ENCODE measurements at regions not wholly inside any gene's neighbourhood (a gene's known extent, or its start where the extent isn't known, plus 50 kb on each side); places are given as distances from the start of the nearest gene placed in this dataset.
"Not testable (repeated sequence)": the region's sequence is repeated elsewhere in the genome, so short reads cannot be mapped to it uniquely, and the experiment has no call there.

GRCh38 chr5:2163060-2163856, 280.5 kb upstream of the IRX4 start:
- DNase-seq: no peak

- no peak for DNase-seq
Measured at GRCh38 chr5:2160811-2161210, 278.1 kb upstream of the IRX4 start.

DNA sequence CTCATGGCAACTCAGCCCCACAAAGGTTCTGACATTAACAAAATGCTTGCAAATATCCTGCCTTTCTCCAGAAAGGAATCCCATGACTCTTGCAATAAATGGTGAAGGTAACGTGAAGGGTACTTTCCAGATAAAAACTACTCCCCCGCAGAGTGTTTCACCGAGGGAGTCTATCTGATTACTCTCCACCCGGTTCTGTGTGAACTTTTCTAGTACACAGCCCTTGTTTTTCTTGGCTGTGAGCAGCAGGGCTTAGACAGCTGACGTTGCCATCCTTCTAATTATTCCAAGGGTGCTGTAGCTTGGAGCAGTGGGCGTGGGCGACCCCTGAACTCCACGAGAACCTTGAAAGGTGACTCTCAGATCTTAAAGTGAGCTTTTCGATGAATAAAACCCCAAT, 276.0 kb upstream of the IRX4 start:
- DNase-seq: no peak

GRCh38 chr5:2158109-2158508, 275.4 kb upstream of the IRX4 start:
- no peak for DNase-seq

- no peak for DNase-seq
Measured at GRCh38 chr5:2157372-2157771, 274.6 kb upstream of the IRX4 start.

- DNase-seq: no peak
Measured at GRCh38 chr5:2156358-2157059, 273.8 kb upstream of the IRX4 start.

- DNase-seq: no peak
Measured at GRCh38 chr5:2155556-2155955, 272.8 kb upstream of the IRX4 start.

GRCh38 chr5:2153802-2154201, 271.1 kb upstream of the IRX4 start:
- DNase-seq: no peak

- DNase-seq: no peak
Measured at GRCh38 chr5:2153350-2153749, 270.6 kb upstream of the IRX4 start.

- not testable (repeated sequence) for DNase-seq
Measured at GRCh38 chr5:2151301-2151888, 268.7 kb upstream of the IRX4 start.

DNA sequence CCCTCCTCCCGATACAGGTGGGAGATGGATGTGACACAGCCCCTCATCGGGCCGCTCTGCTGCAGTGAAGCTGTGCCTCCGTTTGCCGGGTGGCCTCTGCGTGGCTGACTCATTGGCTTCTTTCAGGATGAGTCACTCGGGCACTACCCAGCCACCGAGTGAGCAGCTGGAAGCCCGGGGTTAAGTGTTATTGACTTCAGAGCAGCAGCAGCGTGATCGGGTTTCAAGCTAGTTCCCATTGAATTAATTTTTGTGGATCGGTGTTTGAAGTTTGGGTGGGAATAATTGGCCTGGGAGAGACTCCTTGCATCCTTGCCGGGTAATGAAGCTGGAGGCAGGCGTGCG, 266.4 kb upstream of the IRX4 start:
- DNase-seq: peak; percentile 49

DNA sequence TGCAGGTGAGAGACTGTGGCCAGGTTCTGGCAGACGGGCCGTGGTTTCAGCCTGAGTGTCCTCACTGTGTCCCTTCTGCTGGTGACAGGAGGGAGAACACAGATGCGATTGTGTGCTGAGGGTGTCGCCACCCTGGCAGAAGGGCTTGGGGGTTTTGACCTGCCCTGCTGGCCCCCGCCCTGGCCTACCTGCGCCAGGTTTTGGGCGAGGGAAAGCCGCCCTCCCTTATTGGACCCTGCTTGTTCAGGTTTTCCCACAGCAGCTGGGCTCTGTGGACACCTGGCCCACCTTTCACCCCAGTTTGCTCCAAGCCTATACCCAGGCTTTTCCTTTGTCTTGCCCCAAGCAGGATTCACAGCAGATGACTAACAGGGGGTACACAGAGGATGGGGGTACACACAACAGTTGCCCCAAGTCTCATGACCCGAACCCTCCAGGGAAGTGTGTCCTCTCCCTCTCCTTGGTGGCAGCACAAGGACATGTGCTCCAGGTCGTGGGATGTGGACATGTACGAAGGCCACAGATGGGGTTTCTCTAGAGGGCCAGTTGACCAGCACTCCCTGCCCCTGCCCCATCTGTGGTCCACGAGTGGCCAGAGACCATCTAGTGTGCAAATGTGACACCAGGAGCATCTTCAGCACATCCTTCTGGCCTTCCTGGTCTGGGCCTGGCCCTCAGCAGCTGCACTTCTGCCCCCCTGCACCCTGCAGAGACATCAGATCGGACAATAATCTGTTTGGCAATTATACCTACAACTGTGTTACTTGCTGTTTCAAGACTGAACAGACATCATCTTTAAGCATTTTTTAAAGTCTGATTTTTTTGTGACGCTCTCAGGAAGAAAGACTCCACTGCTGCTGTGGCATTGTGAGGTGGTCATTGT, 265.8 kb upstream of the IRX4 start:
- no peak for DNase-seq

- DNase-seq: no peak
Measured at GRCh38 chr5:2147504-2148311, 265.0 kb upstream of the IRX4 start.

GRCh38 chr5:2143646-2144353, 261.1 kb upstream of the IRX4 start:
- no peak for DNase-seq

DNA sequence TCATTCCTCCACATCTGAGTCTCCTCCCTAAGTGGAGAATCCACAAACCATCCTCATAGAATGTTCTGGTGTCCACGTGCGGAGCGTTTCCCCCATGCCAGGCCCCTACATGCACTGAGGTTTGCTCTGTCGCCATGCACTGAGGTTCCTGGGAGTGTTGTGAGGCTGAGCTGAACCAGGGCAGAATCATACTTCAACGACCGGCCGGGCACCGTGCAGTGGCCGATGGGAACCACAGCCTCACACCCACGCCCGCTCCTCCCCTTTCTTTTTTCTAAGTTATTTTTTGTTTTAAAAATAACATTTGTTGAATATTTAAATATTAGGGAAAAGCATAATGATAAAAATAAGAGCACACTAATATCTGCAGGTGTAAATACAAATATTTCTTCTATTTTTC, 260.4 kb upstream of the IRX4 start:
- no peak for DNase-seq

- no peak for DNase-seq
Measured at GRCh38 chr5:2142456-2142954, 259.8 kb upstream of the IRX4 start.

DNA sequence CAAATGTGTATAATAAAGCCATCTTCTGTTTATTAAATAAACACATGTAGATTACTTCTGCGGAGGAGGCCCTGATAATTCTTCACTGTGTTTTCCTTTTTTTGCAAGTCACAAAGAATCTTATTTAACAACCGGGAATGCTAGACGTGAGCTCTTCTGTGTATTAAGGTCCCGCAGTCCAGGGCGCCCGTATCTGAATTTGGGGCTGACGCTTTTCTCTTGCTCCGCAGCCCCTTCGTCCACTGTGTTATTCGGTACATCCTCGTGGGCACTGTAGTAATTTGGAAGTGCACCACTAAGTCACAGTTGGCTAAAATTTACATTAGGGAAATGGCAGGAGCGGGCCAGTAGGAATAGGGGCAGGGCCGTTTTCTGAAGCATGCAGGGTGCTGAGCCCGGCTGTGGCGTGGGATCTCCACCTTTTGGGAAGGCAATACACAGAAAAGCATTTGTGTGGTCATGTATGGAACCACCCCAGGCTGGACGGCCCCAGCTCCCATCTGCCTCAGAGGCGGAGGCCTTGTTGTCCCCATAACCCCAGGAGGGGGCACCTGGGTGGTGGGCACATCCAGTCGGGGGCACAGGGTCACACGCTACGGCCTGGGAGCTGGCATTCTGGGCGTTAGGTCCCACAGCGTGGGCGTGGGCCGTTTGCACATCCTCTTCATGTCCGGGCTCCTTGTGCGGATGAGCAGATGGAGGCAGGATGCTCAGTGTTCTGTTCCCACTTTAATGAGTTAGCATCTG, 258.7 kb upstream of the IRX4 start:
- DNase-seq: no peak

DNA sequence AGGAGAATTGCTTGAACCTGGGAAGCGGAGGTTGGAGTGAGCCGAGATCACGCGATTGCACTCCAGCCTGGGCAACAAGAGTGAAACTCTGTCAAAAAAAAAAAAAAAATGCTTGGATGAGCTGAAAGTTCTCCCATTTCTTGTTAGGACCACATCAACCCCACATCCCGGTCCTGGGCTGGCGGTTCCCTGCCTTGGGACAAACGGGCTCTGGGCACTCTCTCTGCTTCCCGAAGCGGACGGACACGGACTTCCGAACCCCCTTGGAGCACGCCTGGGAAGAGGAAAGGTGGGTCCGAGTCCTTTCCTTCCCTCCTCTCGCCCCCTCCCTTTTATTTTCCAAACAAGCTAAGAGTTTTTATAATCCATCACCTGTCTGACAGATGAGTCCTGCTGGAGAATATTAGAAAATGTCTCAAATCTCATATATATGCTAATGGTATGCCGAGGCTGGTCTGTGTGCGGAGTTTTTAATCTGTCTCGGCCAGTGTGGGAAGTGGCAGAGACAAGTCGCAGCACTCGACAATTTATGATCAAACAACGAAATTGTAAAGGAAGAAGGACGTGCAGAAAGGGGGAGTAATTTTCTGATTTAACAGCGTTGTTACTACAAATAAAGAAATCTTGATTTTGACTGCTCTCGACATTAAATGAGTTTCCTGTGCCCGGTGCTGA, 257.9 kb upstream of the IRX4 start:
- no peak for DNase-seq

DNA sequence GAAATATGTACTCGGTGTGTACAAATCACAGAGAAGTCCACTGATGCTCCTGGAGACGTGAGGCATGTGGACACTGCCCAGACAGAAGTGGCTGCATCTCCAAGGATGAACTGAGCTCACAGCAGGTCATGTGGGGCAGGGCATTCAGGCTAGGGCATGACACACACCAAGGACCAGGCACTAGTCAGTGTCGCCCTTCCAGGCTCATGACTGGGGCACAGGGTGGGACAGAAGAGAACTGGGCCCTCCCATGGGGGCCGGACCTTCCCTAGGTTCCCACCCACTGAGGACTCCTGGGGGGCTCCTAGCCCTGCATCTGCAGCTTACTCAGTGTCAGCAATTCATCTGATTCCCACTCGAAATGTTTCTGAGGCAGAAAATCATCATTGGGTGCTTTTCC, 256.8 kb upstream of the IRX4 start:
- DNase-seq: no peak

DNA sequence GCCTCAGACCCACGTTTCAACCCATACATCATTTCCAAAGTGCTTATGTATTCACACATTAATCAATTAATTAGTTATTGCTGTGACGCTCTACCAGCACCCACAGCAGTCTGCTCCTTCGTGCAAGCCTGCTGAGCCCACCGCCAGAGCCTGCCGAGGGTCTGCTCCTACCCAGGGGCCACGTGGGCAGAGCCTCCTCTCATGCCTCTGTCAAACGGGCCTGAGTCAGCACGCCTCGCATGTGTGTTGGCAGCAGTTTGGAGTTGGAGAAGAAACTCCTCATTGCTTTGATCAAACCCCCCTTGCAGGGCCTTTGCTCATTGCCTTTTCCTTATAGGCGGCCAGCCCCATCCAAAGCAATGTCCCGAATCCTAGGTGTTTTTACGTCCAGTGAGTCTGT, 256.2 kb upstream of the IRX4 start:
- no peak for DNase-seq
